GM21576 (cell line): ENCODE measurements at regions not wholly inside any gene's neighbourhood (a gene's known extent, or its start where the extent isn't known, plus 50 kb on each side); places are given as distances from the start of the nearest gene placed in this dataset.
"Not testable (repeated sequence)": the region's sequence is repeated elsewhere in the genome, so short reads cannot be mapped to it uniquely, and the experiment has no call there.

Experiments
- ATAC-seq: cut with Tn5 transposase; IDR thresholded peaks from one replicate; pipeline ENCODE4 v1.9.1; 2021; ENCODE audit warnings: mild to moderate bottlenecking, moderate library complexity; ENCODE audit not compliant: unreplicated experiment

- ATAC-seq: no peak
These were observed 199.5 kb upstream of the TPRG1 start for GRCh38 chr3:188972310-188972709.

GRCh38 chr3:188974856-188975599 is 196.7 kb upstream of the TPRG1 start:
- no peak for ATAC-seq

GRCh38 chr3:188975600-188976314 is 196.0 kb upstream of the TPRG1 start:
- no peak for ATAC-seq

GRCh38 chr3:188976407-188976806 is 195.4 kb upstream of the TPRG1 start:
- ATAC-seq: no peak

GRCh38 chr3:188978421-188979171 is 193.2 kb upstream of the TPRG1 start:
- no peak for ATAC-seq

GRCh38 chr3:188979248-188979647 is 192.5 kb upstream of the TPRG1 start:
- ATAC-seq: no peak

- no peak for ATAC-seq
These were observed 192.0 kb upstream of the TPRG1 start for GRCh38 chr3:188979669-188980310.

GRCh38 chr3:188993181-188993580 is 178.6 kb upstream of the TPRG1 start:
- no peak for ATAC-seq

GRCh38 chr3:189001559-189001958 is 170.2 kb upstream of the TPRG1 start:
- no peak for ATAC-seq

GRCh38 chr3:189003410-189003809 is 168.4 kb upstream of the TPRG1 start:
- ATAC-seq: no peak

- no peak for ATAC-seq
These were observed 158.4 kb upstream of the TPRG1 start for GRCh38 chr3:189013224-189013888.

- no peak for ATAC-seq
These were observed 157.2 kb upstream of the TPRG1 start for GRCh38 chr3:189014526-189014925.

GRCh38 chr3:189022576-189023466 is 148.9 kb upstream of the TPRG1 start:
- ATAC-seq: not testable (repeated sequence)

GRCh38 chr3:189025866-189026265 is 145.9 kb upstream of the TPRG1 start:
- ATAC-seq: no peak

GRCh38 chr3:189027626-189028155 is 144.1 kb upstream of the TPRG1 start:
- ATAC-seq: no peak

GRCh38 chr3:189038773-189039745 is 132.7 kb upstream of the TPRG1 start:
- no peak for ATAC-seq

GRCh38 chr3:189040656-189041335 is 131.0 kb upstream of the TPRG1 start:
- no peak for ATAC-seq
